Ascending aorta (tissue), 2 donors: ENCODE measurements at regions not wholly inside any gene's neighbourhood (a gene's known extent, or its start where the extent isn't known, plus 50 kb on each side); places are given as distances from the start of the nearest gene placed in this dataset.

Source experiments
- DNase-seq, 2 donors: peaks; one replicate each; pipeline ENCODE4 v3.0.0-alpha.2; 2019; ENCODE audit warnings: low spot score in 2 of 2
- H3K27ac ChIP-seq, 2 donors: fragments of 200-600 bp; sonication (generic); one replicate each; pipeline ENCODE4 v1.5.1; 2016 to 2017; ENCODE audit warnings: mild to moderate bottlenecking in 1 of 2
- H3K27me3 ChIP-seq: fragments of 200-600 bp; sonication (generic); one replicate; pipeline ENCODE4 v1.5.1; 2017
- H3K36me3 ChIP-seq, 2 donors: fragments of 200-600 bp; sonication (generic); one replicate each; pipeline ENCODE4 v1.5.1; 2016
- H3K4me1 ChIP-seq, 2 donors: fragments of 200-600 bp; sonication (generic); one replicate each; pipeline ENCODE4 v1.5.1; 2016 to 2017; ENCODE audit warnings: mild to moderate bottlenecking in 1 of 2
- H3K4me3 ChIP-seq, 2 donors: fragments of 200-600 bp; sonication (generic); one replicate each; pipeline ENCODE4 v1.5.1; 2016 to 2017; ENCODE audit warnings: mild to moderate bottlenecking in 1 of 2
- H3K9me3 ChIP-seq, 2 donors: fragments of 200-600 bp; sonication (generic); one replicate each; pipeline ENCODE4 v1.5.1; 2016
- CTCF ChIP-seq, 3 experiments: fragments of 200-600 bp in 2 of 3; fragments of 450-650 bp in 1 of 3; sonication (generic) in 2 of 3; IDR thresholded peaks; one replicate each; pipeline ENCODE4 v1.5.1; 2016 to 2019; ENCODE audit warnings: antibody characterized with exemption in 3 of 3, mild to moderate bottlenecking in 1 of 3, moderate library complexity in 1 of 3
- intact Hi-C: fragments of 100-400 bp; cut with DNase I; formaldehyde crosslinking; loops from one replicate; pipeline ENCODE4 v1.15.1; 2023

- Histone ChIP-seq H3K9me3 (peaks cover 0 to 8% of the 10 kb centered on the region in 2 donors), H3K4me1 (peaks cover 5 to 11% of the 10 kb centered on the region in 2 donors), H3K4me3 (no peak overlapping the region), H3K36me3 (no peaks in the 10 kb centered on the region), H3K27ac (peak overlapping the region; percentile 78 to 87), H3K27me3 (no peaks in the 10 kb centered on the region)
- intact Hi-C loops: loop anchor here (5.0 kb wide), 2 partner anchors 35 to 50 kb away; partner anchors contain the start of gene ATP13A3
- DNase-seq: peak in 1 of 2 donors; percentile 74
- TF ChIP-seq CTCF (IDR thresholded peaks at IDR 0.05): no peak
These were observed 50.3 kb upstream of the ATP13A3 start for GRCh38 chr3:194536871-194537637.
